OCI-LY3 (cell line): ENCODE measurements at regions not wholly inside any gene's neighbourhood (a gene's known extent, or its start where the extent isn't known, plus 50 kb on each side); places are given as distances from the start of the nearest gene placed in this dataset.
A peak's percentile ranks its signal among the peaks of the same experiment; 100 is the strongest.

ENCODE experiments used
- H2AFZ ChIP-seq: fragments of 200-600, 300-600 bp; shearing (Covaris generic); 2 replicates; pipeline ENCODE4 v1.6.0; 2014; ENCODE audit warnings: antibody characterized with exemption, low read depth, low read length
- H3K27ac ChIP-seq: fragments of 200-600, 300-600 bp; sonication (generic); 2 replicates; pipeline ENCODE4 v1.5.1; 2014; ENCODE audit warnings: mild to moderate bottlenecking, low read length, moderate library complexity, mixed read lengths
- H3K27me3 ChIP-seq: fragments of 200-600, 300-600 bp; sonication (generic); 2 replicates; pipeline ENCODE4 v1.6.1; 2014; ENCODE audit warnings: low read depth, low read length, mixed read lengths
- H3K36me3 ChIP-seq: fragments of 200-600, 300-600 bp; sonication (generic); replicated peaks from 2 replicates; pipeline ENCODE3; 2014; ENCODE audit warnings: low read depth, low read length, mixed read lengths
- H3K4me1 ChIP-seq: fragments of 300-600, 200-600 bp; sonication (generic); 2 replicates; pipeline ENCODE4 v1.6.1; 2014; ENCODE audit warnings: low read length, mixed read lengths
- H3K4me2 ChIP-seq: fragments of 200-600, 300-600 bp; sonication (generic); 2 replicates; pipeline ENCODE4 v1.6.1; 2014; ENCODE audit warnings: low read length, mixed read lengths
- H3K4me3 ChIP-seq: fragments of 300-600, 200-600 bp; sonication (generic); 2 replicates; pipeline ENCODE4 v1.5.1; 2014; ENCODE audit warnings: antibody characterized with exemption, mild to moderate bottlenecking, low read length, moderate library complexity
- H3K79me2 ChIP-seq: fragments of 300-600, 200-600 bp; shearing (Covaris generic); 2 replicates; pipeline ENCODE4 v1.6.1; 2014; ENCODE audit warnings: mild to moderate bottlenecking, low read length, mixed read lengths
- H3K9ac ChIP-seq: fragments of 300-600, 200-600 bp; shearing (Covaris generic); 2 replicates; pipeline ENCODE4 v1.6.0; 2014; ENCODE audit warnings: mild to moderate bottlenecking, low read length, moderate library complexity
- H3K9me3 ChIP-seq: fragments of 200-600, 300-600 bp; shearing (Covaris generic); 2 replicates; pipeline ENCODE4 v1.6.1; 2014; ENCODE audit warnings: low read length, mixed read lengths; ENCODE audit not compliant: insufficient read depth
- H4K20me1 ChIP-seq: fragments of 200-600, 300-600 bp; sonication (generic); 2 replicates; pipeline ENCODE4 v1.6.1; 2016; ENCODE audit warnings: low read length, mixed read lengths; ENCODE audit not compliant: insufficient read depth
- EZH2phosphoT487 ChIP-seq: fragments of 200-600 bp; shearing (Covaris generic); IDR thresholded peaks from 2 replicates; pipeline ENCODE4 v1.6.1; 2018; ENCODE audit warnings: antibody characterized with exemption, mixed run types, low read depth
- TF ChIP-seq, protein P1 (sequence below): fragments of 200-600, 300-600 bp; sonication (generic); IDR thresholded peaks from 2 replicates; pipeline ENCODE4 v1.5.1; 2014; ENCODE audit warnings: antibody characterized with exemption, low read length, low read depth

DNA sequence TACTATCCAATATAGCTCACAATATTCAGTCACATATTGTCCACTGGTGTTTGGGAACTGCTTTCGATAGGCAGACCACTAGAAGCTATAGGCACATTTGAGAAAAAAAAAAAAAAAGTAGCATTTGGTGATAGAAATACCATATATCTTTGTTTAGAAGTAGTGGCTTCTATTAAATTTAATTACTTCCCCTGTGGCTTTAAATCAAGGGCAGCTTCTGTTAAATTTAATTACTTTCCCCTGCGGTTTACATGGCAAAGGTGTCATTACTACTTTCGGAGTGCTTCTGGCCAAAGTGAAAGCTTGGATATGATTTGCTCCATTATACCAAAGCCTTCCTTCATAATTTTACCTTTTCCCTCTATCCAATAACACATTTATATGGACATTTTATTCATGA is 229.9 kb downstream of the TTLL7 start:
- no peaks in the 10 kb centered on the region for H3K79me2 ChIP-seq
- no peaks in the 10 kb centered on the region for H3K36me3 ChIP-seq
- H4K20me1 ChIP-seq: no peaks in the 10 kb centered on the region
- H3K9me3 ChIP-seq: no peaks in the 10 kb centered on the region; the same call in 1 of the 2 replicates
- no peaks in the 10 kb centered on the region for H3K27me3 ChIP-seq
- H3K4me2 ChIP-seq: peak overlapping the region; percentile 50
- no peak overlapping the region for H3K27ac ChIP-seq
- H3K9ac ChIP-seq: no peak overlapping the region
- no peak for TF ChIP-seq EZH2phosphoT487
- TF ChIP-seq, protein P1, sequence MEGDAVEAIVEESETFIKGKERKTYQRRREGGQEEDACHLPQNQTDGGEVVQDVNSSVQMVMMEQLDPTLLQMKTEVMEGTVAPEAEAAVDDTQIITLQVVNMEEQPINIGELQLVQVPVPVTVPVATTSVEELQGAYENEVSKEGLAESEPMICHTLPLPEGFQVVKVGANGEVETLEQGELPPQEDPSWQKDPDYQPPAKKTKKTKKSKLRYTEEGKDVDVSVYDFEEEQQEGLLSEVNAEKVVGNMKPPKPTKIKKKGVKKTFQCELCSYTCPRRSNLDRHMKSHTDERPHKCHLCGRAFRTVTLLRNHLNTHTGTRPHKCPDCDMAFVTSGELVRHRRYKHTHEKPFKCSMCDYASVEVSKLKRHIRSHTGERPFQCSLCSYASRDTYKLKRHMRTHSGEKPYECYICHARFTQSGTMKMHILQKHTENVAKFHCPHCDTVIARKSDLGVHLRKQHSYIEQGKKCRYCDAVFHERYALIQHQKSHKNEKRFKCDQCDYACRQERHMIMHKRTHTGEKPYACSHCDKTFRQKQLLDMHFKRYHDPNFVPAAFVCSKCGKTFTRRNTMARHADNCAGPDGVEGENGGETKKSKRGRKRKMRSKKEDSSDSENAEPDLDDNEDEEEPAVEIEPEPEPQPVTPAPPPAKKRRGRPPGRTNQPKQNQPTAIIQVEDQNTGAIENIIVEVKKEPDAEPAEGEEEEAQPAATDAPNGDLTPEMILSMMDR: no peak
- peaks cover 60% of the 10 kb centered on the region for H3K4me1 ChIP-seq
- no peak overlapping the region for H3K4me3 ChIP-seq
- H2AFZ ChIP-seq: peak overlapping the region; percentile 33; the same call in 1 of the 2 replicates

DNA sequence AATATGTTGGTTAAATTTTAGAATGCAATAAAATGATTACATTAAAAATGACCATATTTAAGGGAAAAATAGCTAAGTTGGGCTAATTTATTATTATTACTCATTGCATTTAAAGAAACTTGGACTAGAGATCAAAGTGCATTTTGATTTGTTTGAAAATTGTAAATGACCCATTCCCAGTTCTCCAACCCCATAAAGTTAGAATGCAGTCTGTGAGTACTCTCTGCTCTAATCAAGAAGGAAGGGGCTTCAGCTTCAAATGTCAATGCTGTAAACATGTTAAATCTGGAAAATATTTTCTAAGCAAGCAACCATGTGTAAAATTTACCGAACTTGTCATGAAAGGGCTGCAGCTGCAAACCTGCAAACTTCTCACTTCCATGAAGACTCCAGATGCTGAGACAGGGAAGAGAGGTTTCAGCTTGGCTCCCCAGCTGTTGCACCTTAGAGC is 232.7 kb downstream of the TTLL7 start:
- no peak overlapping the region for H3K9ac ChIP-seq
- H3K36me3 ChIP-seq: no peaks in the 10 kb centered on the region
- H3K9me3 ChIP-seq: no peaks in the 10 kb centered on the region; the same call in 1 of the 2 replicates
- TF ChIP-seq, protein P1: no peak
- TF ChIP-seq EZH2phosphoT487: no peak
- H3K4me1 ChIP-seq: peaks cover 68% of the 10 kb centered on the region
- no peaks in the 10 kb centered on the region for H3K79me2 ChIP-seq
- peak overlapping the region; percentile 4; the same call in 1 of the 2 replicates for H3K4me2 ChIP-seq
- no peaks in the 10 kb centered on the region for H4K20me1 ChIP-seq
- no peak overlapping the region for H3K4me3 ChIP-seq
- H3K27me3 ChIP-seq: no peaks in the 10 kb centered on the region
- no peak overlapping the region for H3K27ac ChIP-seq
- no peak overlapping the region for H2AFZ ChIP-seq

DNA sequence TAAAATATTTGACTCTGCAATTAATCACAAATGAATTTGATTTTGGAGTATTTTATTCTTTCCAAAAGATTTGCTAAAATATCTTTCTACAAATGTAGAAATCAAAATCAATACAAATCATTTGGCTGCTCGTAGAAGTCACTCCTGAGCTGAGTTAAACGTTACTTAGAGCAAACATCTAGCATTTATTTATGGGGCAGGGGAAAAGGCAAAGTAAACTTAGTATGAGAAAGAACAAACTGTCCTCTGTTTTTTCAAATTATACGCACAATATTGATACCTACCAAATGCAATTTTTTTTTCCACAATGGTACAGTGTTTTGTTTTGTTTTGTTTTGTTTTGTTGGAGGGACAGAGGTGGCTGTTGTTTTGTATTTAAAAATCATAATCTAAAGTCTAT is 233.8 kb downstream of the TTLL7 start:
- no peaks in the 10 kb centered on the region for H3K27me3 ChIP-seq
- H3K36me3 ChIP-seq: no peaks in the 10 kb centered on the region
- H3K4me2 ChIP-seq: no peak overlapping the region
- no peaks in the 10 kb centered on the region for H4K20me1 ChIP-seq
- no peaks in the 10 kb centered on the region; the same call in 1 of the 2 replicates for H3K9me3 ChIP-seq
- H3K4me3 ChIP-seq: no peak overlapping the region
- no peak for TF ChIP-seq EZH2phosphoT487
- TF ChIP-seq, protein P1: no peak
- no peaks in the 10 kb centered on the region for H3K79me2 ChIP-seq
- no peak overlapping the region for H3K27ac ChIP-seq
- peaks cover 73% of the 10 kb centered on the region for H3K4me1 ChIP-seq
- no peak overlapping the region for H2AFZ ChIP-seq
- H3K9ac ChIP-seq: no peak overlapping the region

DNA sequence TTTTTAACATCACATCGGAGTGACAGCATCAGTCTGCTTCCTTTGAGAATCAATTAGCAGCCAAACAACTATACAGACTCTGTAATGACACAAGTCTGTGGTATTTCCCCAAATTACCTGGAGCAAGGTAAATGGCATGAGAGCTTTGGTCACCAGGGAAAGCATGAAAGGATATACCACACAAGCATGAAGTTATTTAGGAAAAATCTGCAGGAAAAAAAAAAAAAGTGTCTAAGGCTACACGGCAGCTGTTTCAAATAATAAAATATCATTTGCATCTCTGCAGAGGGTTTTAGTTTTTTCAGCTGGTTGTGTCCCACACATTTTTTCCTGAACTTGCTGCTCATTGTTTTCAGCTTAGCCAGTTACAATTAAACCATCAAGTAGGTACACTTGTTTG is 234.7 kb downstream of the TTLL7 start:
- H3K9me3 ChIP-seq: no peaks in the 10 kb centered on the region; the same call in 1 of the 2 replicates
- TF ChIP-seq EZH2phosphoT487: no peak
- TF ChIP-seq, protein P1: no peak
- H3K79me2 ChIP-seq: no peaks in the 10 kb centered on the region
- H3K27ac ChIP-seq: no peak overlapping the region
- no peak overlapping the region for H2AFZ ChIP-seq
- no peaks in the 10 kb centered on the region for H4K20me1 ChIP-seq
- H3K27me3 ChIP-seq: no peaks in the 10 kb centered on the region
- H3K4me3 ChIP-seq: peak overlapping the region; percentile 54
- no peaks in the 10 kb centered on the region for H3K36me3 ChIP-seq
- H3K9ac ChIP-seq: peak overlapping the region; percentile 37; the same call in 1 of the 2 replicates
- peaks cover 67% of the 10 kb centered on the region for H3K4me1 ChIP-seq
- peak overlapping the region; percentile 77 for H3K4me2 ChIP-seq
